C4-2B (cell line): ENCODE measurements at regions not wholly inside any gene's neighbourhood (a gene's known extent, or its start where the extent isn't known, plus 50 kb on each side); places are given as distances from the start of the nearest gene placed in this dataset.

ENCODE experiments used
- ZFX ChIP-seq: fragments of 450-650 bp; IDR thresholded peaks from 2 replicates; pipeline ENCODE4 v1.6.1; 2017
- TF ChIP-seq, protein P1 (sequence below): fragments of 450-650 bp; conservative IDR thresholded peaks from 2 replicates; pipeline ENCODE4 v1.5.1; 2017; ENCODE audit warnings: mild to moderate bottlenecking

DNA sequence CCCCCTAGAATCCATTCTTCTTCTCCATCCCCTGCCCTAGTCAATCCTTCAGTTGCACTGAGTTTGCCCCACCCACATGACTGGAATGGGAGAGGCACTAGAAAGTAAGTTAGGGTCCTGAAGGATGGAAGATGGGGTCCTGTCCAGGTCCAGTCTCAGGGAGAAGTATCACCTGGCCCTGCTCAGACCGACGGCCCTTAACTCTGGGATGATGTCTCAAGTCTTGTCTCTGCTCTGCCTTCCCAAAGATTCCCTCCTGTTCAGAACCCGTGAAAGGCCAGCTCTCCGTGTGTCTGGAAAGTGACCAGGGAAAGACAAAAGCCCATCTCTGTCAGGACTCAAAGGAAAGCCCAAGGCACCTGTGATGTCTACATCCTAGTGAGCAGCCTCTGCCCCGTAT is 88.8 kb downstream of the OAT start:
- TF ChIP-seq, protein P1, sequence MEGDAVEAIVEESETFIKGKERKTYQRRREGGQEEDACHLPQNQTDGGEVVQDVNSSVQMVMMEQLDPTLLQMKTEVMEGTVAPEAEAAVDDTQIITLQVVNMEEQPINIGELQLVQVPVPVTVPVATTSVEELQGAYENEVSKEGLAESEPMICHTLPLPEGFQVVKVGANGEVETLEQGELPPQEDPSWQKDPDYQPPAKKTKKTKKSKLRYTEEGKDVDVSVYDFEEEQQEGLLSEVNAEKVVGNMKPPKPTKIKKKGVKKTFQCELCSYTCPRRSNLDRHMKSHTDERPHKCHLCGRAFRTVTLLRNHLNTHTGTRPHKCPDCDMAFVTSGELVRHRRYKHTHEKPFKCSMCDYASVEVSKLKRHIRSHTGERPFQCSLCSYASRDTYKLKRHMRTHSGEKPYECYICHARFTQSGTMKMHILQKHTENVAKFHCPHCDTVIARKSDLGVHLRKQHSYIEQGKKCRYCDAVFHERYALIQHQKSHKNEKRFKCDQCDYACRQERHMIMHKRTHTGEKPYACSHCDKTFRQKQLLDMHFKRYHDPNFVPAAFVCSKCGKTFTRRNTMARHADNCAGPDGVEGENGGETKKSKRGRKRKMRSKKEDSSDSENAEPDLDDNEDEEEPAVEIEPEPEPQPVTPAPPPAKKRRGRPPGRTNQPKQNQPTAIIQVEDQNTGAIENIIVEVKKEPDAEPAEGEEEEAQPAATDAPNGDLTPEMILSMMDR, result no peak
- TF ChIP-seq ZFX, result no peak
